ENCODE measurements at regions not wholly inside any gene's neighbourhood (a gene's known extent, or its start where the extent isn't known, plus 50 kb on each side); places are given as distances from the start of the nearest gene placed in this dataset.

DNA sequence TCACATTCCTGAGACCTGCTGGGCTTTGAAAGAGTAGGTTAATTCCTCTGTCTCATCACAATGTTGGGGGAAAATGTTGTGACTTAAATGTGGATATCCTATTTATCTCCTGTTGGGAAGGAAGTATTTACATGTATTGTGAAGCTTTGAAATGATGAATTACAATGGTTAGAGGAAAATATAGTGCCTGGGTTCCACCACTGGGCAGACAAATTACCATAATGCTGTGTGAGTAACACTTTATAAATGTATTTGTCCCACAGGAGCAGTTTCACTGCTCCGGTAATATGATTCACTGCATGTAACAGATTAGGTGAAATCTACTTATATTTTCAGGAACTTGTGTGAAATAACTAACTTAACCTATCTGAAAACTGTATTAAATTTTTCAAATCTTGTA, 1476.4 kb downstream of the NLGN4Y start:
- TF ChIP-seq EZH2 (IDR thresholded peaks at IDR 0.05; ENCODE audit: insufficient read depth, poor library complexity, severe bottlenecking) (no peak), EZH2phosphoT487 (IDR thresholded peaks at IDR 0.05; ENCODE audit: insufficient read depth, low read depth) (no peak)

All from GM23248 (cell line).